ENCODE measurements at regions not wholly inside any gene's neighbourhood (a gene's known extent, or its start where the extent isn't known, plus 50 kb on each side); places are given as distances from the start of the nearest gene placed in this dataset.

- no peak for DNase-seq
Measured at GRCh38 chr20:6611911-6612605, 155.4 kb upstream of the BMP2 start.

GRCh38 chr20:6606651-6607050 lies 160.8 kb upstream of the BMP2 start:
- DNase-seq, result no peak

- no peak for DNase-seq
Measured at GRCh38 chr20:6605055-6605935, 162.2 kb upstream of the BMP2 start.

GRCh38 chr20:6604179-6604578 lies 163.3 kb upstream of the BMP2 start:
- no peak for DNase-seq

GRCh38 chr20:6599876-6600735 lies 167.4 kb upstream of the BMP2 start:
- no peak for DNase-seq

GRCh38 chr20:6595704-6596103 lies 171.8 kb upstream of the BMP2 start:
- DNase-seq, result no peak

GRCh38 chr20:6590891-6591637 lies 176.4 kb upstream of the BMP2 start:
- no peak for DNase-seq

- DNase-seq, result no peak
Measured at GRCh38 chr20:6588296-6588695, 179.2 kb upstream of the BMP2 start.

GRCh38 chr20:6583134-6583738 lies 184.2 kb upstream of the BMP2 start:
- no peak for DNase-seq

- DNase-seq, result no peak
Measured at GRCh38 chr20:6582449-6582848, 185.0 kb upstream of the BMP2 start.

GRCh38 chr20:6580486-6580885 lies 187.0 kb upstream of the BMP2 start:
- no peak for DNase-seq

GRCh38 chr20:6579824-6580223 lies 187.7 kb upstream of the BMP2 start:
- DNase-seq, result no peak

GRCh38 chr20:6579417-6579816 lies 188.1 kb upstream of the BMP2 start:
- no peak for DNase-seq

- no peak for DNase-seq
Measured at GRCh38 chr20:6577451-6577850, 190.0 kb upstream of the BMP2 start.

GRCh38 chr20:6576726-6577125 lies 190.8 kb upstream of the BMP2 start:
- DNase-seq, result no peak

- no peak for DNase-seq
Measured at GRCh38 chr20:6575912-6576401, 191.5 kb upstream of the BMP2 start.

GRCh38 chr20:6566821-6567220 lies 200.7 kb upstream of the BMP2 start:
- DNase-seq, result no peak

- no peak for DNase-seq
Measured at GRCh38 chr20:6562111-6562510, 205.4 kb upstream of the BMP2 start.

GRCh38 chr20:6560978-6561377 lies 206.5 kb upstream of the BMP2 start:
- no peak for DNase-seq

GRCh38 chr20:6559791-6560190 lies 207.7 kb upstream of the BMP2 start:
- no peak for DNase-seq

GRCh38 chr20:6558341-6558740 lies 209.1 kb upstream of the BMP2 start:
- DNase-seq, result no peak

Measured in left hindlimb (tissue), 1 donor.